Testis (tissue), 2 donors: ENCODE measurements at regions not wholly inside any gene's neighbourhood (a gene's known extent, or its start where the extent isn't known, plus 50 kb on each side); places are given as distances from the start of the nearest gene placed in this dataset.

Experiments used
- POLR2A ChIP-seq: fragments of 450-650 bp; IDR thresholded peaks from one replicate; pipeline ENCODE4 v1.6.1; 2017; ENCODE audit warnings: antibody characterized with exemption, mild to moderate bottlenecking, moderate library complexity
- TF ChIP-seq, protein P1 (sequence below), 3 experiments: fragments of 450-650 bp in 2 of 3; fragments of 200-600 bp in 1 of 3; sonication (generic) in 1 of 3; IDR thresholded peaks; one replicate each; pipeline ENCODE4 v1.5.1; 2016 to 2019; ENCODE audit warnings: antibody characterized with exemption in 3 of 3, mild to moderate bottlenecking in 2 of 3, moderate library complexity in 1 of 3

DNA sequence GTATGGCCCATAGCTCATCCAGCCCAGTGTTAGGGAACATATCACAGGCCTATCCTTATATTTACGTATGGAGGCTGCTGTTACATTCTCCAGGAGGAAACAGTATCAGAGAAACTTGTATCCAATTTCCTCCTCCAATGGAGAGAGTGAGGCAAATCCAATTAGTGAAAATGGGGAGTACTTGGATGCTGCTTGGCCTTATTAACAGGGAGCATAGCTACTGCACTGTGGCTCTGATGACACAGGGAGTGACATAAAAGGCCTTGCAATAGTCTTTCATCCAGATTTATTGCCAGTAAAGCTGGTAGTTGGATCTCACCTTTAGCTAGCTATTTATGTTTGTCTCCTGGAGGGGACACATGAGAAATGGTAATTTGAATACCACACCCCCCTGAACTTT lies 313.2 kb upstream of the MTPN start:
- TF ChIP-seq, protein P1, sequence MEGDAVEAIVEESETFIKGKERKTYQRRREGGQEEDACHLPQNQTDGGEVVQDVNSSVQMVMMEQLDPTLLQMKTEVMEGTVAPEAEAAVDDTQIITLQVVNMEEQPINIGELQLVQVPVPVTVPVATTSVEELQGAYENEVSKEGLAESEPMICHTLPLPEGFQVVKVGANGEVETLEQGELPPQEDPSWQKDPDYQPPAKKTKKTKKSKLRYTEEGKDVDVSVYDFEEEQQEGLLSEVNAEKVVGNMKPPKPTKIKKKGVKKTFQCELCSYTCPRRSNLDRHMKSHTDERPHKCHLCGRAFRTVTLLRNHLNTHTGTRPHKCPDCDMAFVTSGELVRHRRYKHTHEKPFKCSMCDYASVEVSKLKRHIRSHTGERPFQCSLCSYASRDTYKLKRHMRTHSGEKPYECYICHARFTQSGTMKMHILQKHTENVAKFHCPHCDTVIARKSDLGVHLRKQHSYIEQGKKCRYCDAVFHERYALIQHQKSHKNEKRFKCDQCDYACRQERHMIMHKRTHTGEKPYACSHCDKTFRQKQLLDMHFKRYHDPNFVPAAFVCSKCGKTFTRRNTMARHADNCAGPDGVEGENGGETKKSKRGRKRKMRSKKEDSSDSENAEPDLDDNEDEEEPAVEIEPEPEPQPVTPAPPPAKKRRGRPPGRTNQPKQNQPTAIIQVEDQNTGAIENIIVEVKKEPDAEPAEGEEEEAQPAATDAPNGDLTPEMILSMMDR (IDR thresholded peaks at IDR 0.05): no peak
- no peak for TF ChIP-seq POLR2A
